HG03469 (cell line): ENCODE measurements at regions not wholly inside any gene's neighbourhood (a gene's known extent, or its start where the extent isn't known, plus 50 kb on each side); places are given as distances from the start of the nearest gene placed in this dataset.

Source experiments
- ATAC-seq: cut with Tn5 transposase; IDR thresholded peaks from one replicate; pipeline ENCODE4 v1.9.1; 2021; ENCODE audit warnings: mild to moderate bottlenecking, moderate library complexity, moderate number of reproducible peaks; ENCODE audit not compliant: unreplicated experiment

- no peak for ATAC-seq
These were observed 52.8 kb upstream of the DHX15 start for GRCh38 chr4:24637173-24637572.

DNA sequence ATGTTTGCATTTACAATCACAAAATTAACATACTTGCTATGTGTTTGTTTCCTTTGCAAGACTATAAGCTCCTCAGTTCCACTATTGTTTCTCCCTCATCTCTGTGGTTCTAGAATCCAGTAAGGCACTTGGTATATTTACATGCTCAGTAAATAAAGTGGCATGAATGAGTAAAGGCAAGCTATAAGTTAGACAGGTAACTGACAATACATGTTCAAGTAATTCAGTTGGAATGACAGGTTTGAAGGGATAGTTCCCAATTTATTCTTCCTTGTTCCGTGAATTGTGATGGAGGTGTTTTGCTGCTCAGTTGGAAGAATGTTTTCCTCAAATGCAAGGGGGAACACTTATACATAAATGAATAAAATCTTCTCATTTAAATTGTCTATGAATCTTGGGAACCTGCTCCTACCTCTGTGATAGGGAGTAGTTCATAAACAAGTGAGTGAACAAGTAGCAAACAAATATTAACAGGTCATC is 54.1 kb upstream of the DHX15 start:
- no peak for ATAC-seq

GRCh38 chr4:24639714-24640113 is 55.4 kb upstream of the DHX15 start:
- ATAC-seq: no peak

DNA sequence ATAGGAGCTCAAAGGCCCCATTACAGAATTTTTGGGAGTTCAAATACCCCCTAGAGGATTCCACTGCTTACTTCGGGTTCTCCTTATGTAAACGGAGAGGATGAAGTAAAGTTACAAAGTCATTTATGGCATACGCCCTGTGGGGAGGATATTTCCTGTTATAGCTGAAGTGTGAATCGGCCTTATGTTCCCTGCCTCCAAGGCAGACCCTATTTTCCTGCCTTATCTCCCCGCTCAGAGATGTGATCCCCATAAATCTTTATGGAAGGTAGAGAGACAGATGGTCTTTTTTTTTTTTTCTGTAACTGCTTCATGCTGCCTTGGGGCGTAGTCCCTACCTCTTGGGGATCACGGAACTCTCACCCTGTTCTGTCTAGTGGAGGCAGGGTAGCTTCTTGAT is 56.0 kb upstream of the DHX15 start:
- ATAC-seq: no peak

DNA sequence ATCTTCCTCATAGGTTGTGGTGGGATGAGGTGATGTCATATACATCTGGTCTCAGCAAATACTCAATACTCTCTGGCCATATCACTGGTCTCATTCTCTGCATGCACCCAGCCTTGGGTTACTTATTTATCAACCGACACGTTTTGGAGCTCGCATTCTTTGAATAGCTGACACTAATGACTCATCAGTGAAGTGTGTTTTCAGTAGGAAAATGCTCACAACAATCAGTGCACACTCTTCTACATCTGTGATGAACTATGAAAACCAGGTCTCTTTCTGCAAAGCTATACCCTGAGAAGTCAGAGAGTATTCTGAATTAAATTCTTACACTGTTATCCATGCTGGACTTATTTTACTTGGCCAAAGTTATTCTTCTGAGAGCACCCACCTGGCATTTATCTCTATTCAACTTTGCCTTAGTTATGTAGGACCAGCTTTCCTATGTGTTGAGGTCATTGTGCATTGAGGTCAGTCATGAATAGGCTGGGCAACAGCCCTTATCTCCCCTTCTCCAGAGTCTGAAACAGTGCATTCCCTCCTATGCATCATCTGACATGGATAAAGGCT is 58.7 kb upstream of the DHX15 start:
- no peak for ATAC-seq

GRCh38 chr4:24643774-24644520 is 59.6 kb upstream of the DHX15 start:
- ATAC-seq: no peak

DNA sequence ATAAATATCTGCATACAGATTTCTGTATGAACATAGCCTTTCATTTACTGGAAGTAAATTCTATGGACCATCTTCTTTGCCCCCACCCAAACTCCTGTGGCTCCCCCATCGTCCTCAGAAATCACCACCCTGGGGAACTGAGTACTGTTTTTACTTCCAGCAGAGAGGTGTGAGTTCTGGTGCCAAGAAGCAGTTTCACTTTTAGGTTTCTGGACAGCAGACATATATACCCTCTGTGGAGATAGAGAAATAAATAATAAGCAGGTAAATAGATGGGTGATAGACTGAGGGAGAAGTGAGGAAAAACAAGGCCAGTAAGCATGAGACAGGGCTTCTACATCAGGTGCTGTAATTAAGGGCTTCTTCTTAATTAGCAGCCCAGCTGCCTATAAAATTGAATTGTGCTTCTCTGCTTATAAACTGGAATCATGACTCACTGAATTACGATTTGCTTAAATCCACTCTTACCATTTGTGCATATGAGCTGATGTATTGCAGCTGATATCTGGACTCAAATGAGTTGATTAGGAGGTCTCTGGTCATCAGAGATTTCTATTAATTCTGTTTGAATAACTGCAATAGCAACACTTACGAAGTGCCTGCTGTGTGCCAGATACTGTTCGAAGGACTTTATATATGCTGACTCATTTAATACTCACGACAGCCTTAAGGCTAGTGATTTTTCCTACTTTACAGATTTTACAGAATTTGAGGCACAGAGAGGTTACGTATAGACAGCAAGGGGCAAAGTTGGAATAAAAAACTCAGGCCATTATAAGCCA is 60.8 kb upstream of the DHX15 start:
- no peak for ATAC-seq

DNA sequence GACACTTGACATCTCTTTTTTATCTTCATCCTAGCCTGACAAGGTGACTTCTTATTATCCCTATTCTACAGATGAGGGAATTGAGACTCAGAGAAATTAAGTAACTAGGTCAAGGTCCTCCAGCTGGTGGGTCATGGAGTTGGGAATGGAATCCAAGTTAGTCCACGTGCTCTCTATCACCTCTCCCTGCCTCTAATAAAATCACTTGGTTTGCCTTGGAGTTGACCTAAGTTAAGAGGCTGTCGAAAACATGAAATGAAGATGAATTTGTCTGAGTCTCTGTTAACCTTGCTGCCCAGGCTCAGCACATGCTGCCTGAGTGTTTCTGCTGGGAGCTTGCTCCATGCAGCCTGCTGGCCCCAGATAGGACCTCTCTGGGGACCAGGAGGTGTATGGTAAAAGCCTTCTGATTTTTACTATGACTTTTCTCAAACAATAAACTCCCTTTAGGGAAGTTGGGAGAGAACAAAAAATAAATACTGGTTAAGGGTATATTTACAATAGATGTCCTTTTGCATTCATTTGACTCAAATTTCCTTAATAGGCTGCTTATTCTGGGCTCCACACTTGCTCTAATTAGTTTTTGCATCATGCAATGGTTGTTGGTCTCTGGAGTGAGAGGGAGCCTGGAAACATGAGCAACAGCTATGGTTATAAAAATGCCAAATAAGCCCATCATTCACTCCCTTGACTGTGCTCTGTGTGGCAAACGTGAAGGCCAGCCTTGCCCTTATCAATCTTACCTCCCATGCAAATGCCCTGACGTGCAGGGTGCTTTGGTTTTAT is 61.6 kb upstream of the DHX15 start:
- ATAC-seq: no peak

GRCh38 chr4:24646798-24647460 is 62.6 kb upstream of the DHX15 start:
- no peak for ATAC-seq

GRCh38 chr4:24650849-24651640 is 66.7 kb upstream of the DHX15 start:
- no peak for ATAC-seq

GRCh38 chr4:24655326-24655725 is 71.0 kb upstream of the DHX15 start:
- ATAC-seq: no peak

DNA sequence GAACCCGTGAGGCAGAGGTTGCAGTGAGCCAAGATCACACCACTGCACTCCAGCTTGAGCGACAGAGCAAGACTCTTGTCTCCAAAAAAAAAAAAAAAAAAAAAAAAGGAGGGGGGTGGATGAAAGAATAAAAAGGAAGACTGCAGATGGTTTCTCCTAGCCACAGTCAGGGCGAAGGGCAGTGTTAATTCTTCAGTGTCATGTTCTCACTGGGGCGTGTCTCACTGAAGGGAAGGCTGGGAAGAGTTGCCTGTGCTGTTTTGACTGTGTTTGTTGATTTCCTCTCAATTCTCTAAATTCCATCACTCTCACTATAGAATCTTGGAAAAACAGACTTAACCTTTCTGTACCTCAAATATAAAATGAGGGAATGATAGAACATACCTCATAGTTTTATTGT is 71.6 kb upstream of the DHX15 start:
- ATAC-seq: no peak

GRCh38 chr4:24656906-24657305 is 72.6 kb upstream of the DHX15 start:
- no peak for ATAC-seq

DNA sequence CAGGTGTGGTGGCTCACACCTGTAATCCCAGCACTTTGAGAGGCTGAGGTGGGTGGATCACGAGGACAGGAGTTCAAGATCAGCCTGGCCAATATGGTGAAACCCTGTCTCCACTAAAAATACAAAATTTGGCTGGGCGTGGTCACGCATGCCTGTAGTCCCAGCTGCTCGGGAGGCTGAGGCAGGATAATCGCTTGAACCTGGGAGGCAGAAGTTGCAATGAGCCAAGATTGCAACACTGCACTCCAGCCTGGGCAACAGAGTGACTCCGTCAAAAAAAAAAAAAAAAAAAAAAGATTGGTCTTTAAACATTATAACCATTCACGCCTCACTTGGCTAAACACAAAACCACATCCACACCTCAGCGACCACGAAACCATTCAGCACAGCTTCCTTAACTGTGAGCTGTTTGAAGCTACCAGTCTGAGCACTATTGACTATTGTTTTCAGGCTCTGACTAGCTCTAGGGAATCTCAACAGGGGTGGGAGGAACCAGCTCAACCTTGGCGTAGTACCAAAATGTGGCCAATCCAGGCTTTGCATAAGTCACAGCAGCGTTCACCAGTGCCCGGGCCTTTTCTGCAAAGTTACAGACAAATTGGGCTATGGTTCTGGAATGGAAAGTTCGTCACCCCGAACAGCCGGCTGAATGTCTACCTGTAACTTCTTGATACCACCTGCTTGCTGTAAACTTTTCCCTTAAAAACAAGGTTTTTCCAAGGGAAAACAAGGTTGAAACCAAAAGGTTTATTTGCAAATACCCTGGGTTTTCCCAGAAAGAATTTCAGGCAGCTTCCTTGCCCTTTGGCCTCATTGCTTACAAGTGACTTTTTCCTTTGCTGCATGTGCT is 73.6 kb upstream of the DHX15 start:
- ATAC-seq: peak; percentile 98

DNA sequence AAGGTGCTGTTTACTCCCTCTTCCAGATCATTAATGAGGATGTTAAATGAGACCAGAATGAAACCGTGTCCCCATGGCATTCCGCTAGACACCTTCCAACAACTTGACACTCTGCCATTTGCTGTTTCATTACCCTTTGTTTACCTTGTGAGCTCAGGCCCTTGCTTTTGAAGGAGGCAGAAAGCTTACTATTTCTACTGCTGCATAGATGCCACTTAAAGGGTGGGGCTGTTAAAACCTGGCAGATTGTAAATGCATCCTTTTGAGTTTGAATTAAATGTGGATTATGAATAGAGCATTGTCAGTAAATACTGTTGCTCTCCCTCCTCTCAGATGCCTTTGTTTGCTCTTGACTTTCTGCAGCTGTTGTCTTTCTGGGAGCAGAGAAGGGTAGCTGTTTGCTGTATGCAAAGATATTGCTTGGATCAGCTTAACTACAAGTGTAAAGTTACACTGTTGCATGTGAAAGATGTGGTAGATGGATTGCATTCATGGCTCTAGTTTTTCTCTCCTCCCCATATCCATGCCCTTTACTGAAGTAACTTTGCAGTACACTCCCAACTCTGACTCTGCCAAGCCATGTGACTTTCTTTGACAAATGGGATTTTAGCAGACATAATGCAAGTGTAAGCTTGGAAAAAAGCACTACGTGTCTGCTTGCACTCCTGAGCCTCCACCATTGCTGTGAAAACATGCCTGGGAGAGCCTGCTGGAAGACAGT is 75.0 kb upstream of the DHX15 start:
- no peak for ATAC-seq

GRCh38 chr4:24662056-24662455 is 77.7 kb upstream of the DHX15 start:
- no peak for ATAC-seq

- no peak for ATAC-seq
These were observed 78.2 kb upstream of the DHX15 start for GRCh38 chr4:24662542-24662941.

- no peak for ATAC-seq
These were observed 80.6 kb upstream of the DHX15 start for GRCh38 chr4:24664956-24665355.
